Mesendoderm (in vitro differentiated cells): ENCODE measurements at regions not wholly inside any gene's neighbourhood (a gene's known extent, or its start where the extent isn't known, plus 50 kb on each side); places are given as distances from the start of the nearest gene placed in this dataset.

ENCODE experiments used
- DNase-seq: peaks from one replicate; pipeline ENCODE4 v3.0.0; 2013
- H2AK5ac ChIP-seq: 2 replicates; pipeline ENCODE4 v1.6.1; 2013; ENCODE audit warnings: low read length, inconsistent platforms
- H2BK120ac ChIP-seq: 2 replicates; pipeline ENCODE4 v1.6.1; 2013; ENCODE audit warnings: low read depth, mild to moderate bottlenecking, low read length, moderate library complexity, mixed read lengths
- H2BK15ac ChIP-seq: replicated peaks from 2 replicates; pipeline ENCODE4 v1.6.1; 2013; ENCODE audit warnings: low read depth, mild to moderate bottlenecking, moderate library complexity
- H2BK5ac ChIP-seq: 2 replicates; pipeline ENCODE4 v1.6.1; 2013; ENCODE audit warnings: low read length, inconsistent platforms
- H3K18ac ChIP-seq: 2 replicates; pipeline ENCODE4 v1.6.1; 2013; ENCODE audit warnings: mild to moderate bottlenecking, low read length, mixed read lengths
- H3K23ac ChIP-seq: one replicate; pipeline ENCODE4 v1.6.1; 2013; ENCODE audit warnings: low read length
- H3K27ac ChIP-seq: 2 replicates; pipeline ENCODE4 v1.5.1; 2013; ENCODE audit warnings: low read depth, mild to moderate bottlenecking, inconsistent platforms, low read length, moderate library complexity
- H3K27me3 ChIP-seq: 2 replicates; pipeline ENCODE4 v1.6.1; 2013; ENCODE audit warnings: low read length, control low read depth, mild to moderate bottlenecking, inconsistent platforms; ENCODE audit not compliant: insufficient read depth, poor library complexity
- H3K36me3 ChIP-seq: 2 replicates; pipeline ENCODE4 v1.6.1; 2013; ENCODE audit warnings: low read length, inconsistent platforms; ENCODE audit not compliant: control insufficient read depth, insufficient read depth
- H3K4ac ChIP-seq: one replicate; pipeline ENCODE4 v1.6.1; 2013; ENCODE audit warnings: low read depth, mild to moderate bottlenecking, low read length, moderate library complexity
- H3K4me1 ChIP-seq: 2 replicates; pipeline ENCODE4 v1.6.1; 2013; ENCODE audit warnings: low read depth, low read length, inconsistent platforms; ENCODE audit not compliant: control insufficient read depth
- H3K4me2 ChIP-seq: 2 replicates; pipeline ENCODE4 v1.6.1; 2013; ENCODE audit warnings: low read length
- H3K4me3 ChIP-seq: 2 replicates; pipeline ENCODE4 v1.5.1; 2013; ENCODE audit warnings: mild to moderate bottlenecking, low read length
- H3K56ac ChIP-seq: one replicate; pipeline ENCODE4 v1.6.1; 2013; ENCODE audit warnings: low read length
- H3K79me1 ChIP-seq: 2 replicates; pipeline ENCODE4 v1.6.1; 2013; ENCODE audit warnings: low read length, inconsistent platforms
- H3K79me2 ChIP-seq: 2 replicates; pipeline ENCODE4 v1.6.1; 2013; ENCODE audit warnings: mild to moderate bottlenecking, low read length; ENCODE audit not compliant: control insufficient read depth, insufficient read depth
- H3K9ac ChIP-seq: 2 replicates; pipeline ENCODE4 v1.6.1; 2013; ENCODE audit warnings: low read length, inconsistent platforms
- H4K5ac ChIP-seq: one replicate; pipeline ENCODE4 v1.6.1; 2013; ENCODE audit warnings: low read length
- H4K8ac ChIP-seq: one replicate; pipeline ENCODE4 v1.6.1; 2013; ENCODE audit warnings: low read depth, mild to moderate bottlenecking, control low read depth, low read length, moderate library complexity
- WGBS: extraction: QIAGEN DNeasy Blood & Tissue Kit; methylation state at CpG from one replicate; pipeline ENCODE4 v1.1.7; 2013; ENCODE audit warnings: low lambda C conversion rate, missing lambda C conversion rate; ENCODE audit not compliant: insufficient coverage; ENCODE audit errors: extremely low coverage; 5-methylcytosine and 5-hydroxymethylcytosine counted together

DNA sequence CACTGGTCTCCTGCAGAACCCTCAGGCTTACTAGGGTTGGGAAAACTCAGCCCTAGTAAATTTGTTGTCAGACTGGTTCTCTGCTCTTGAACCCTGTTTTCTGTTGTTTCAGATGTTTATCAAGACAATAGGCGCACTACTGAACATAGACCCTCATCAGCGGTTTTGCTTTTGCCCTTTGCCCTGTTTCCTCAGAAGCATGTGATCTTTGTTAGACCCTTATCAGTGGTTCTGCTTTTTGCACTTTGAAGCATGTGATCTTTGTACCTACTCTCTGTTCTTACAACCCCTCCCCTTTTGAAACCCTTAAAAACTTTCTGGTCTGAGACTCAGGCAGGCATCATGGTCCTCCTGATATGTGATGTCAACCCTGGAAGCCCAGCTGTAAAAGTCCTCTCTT lies 842.2 kb upstream of the AMELY start:
- no peaks in the 10 kb centered on the region for H3K4me1 ChIP-seq
- no peak overlapping the region for H4K5ac ChIP-seq
- H2BK15ac ChIP-seq, result no peak overlapping the region
- no peak overlapping the region for H3K9ac ChIP-seq
- no peak overlapping the region for H3K4ac ChIP-seq
- H2BK5ac ChIP-seq, result no peak overlapping the region
- no peaks in the 10 kb centered on the region for H3K79me1 ChIP-seq
- no peak overlapping the region for H3K56ac ChIP-seq
- no peaks in the 10 kb centered on the region for H3K27me3 ChIP-seq
- DNase-seq, result no peak
- H3K36me3 ChIP-seq, result no peaks in the 10 kb centered on the region
- H3K79me2 ChIP-seq, result no peaks in the 10 kb centered on the region
- no peak overlapping the region for H3K27ac ChIP-seq
- no peak overlapping the region for H2AK5ac ChIP-seq
- H3K23ac ChIP-seq, result no peak overlapping the region
- no peak overlapping the region for H3K4me2 ChIP-seq
- no peak overlapping the region for H4K8ac ChIP-seq
- no peak overlapping the region for H3K18ac ChIP-seq
- no peak overlapping the region for H2BK120ac ChIP-seq
- no CpG with 5 or more reads among the region's 2 CpGs for WGBS
- no peak overlapping the region for H3K4me3 ChIP-seq

GRCh38 chrY:7746781-7747180 lies 835.2 kb upstream of the AMELY start:
- no peaks in the 10 kb centered on the region for H3K79me2 ChIP-seq
- DNase-seq, result no peak
- H3K36me3 ChIP-seq, result no peaks in the 10 kb centered on the region
- H4K8ac ChIP-seq, result no peak overlapping the region
- no peak overlapping the region for H4K5ac ChIP-seq
- H3K4me2 ChIP-seq, result no peak overlapping the region
- H2BK5ac ChIP-seq, result no peak overlapping the region
- H3K4me3 ChIP-seq, result no peak overlapping the region
- H2BK15ac ChIP-seq, result no peak overlapping the region
- H3K56ac ChIP-seq, result no peak overlapping the region
- WGBS, result no CpG with 5 or more reads among the region's 4 CpGs
- H3K27me3 ChIP-seq, result no peaks in the 10 kb centered on the region
- no peak overlapping the region for H3K18ac ChIP-seq
- no peak overlapping the region for H3K23ac ChIP-seq
- no peak overlapping the region for H3K4ac ChIP-seq
- no peak overlapping the region for H3K27ac ChIP-seq
- H2AK5ac ChIP-seq, result no peak overlapping the region
- H3K9ac ChIP-seq, result no peak overlapping the region
- no peaks in the 10 kb centered on the region for H3K4me1 ChIP-seq
- H2BK120ac ChIP-seq, result no peak overlapping the region
- no peaks in the 10 kb centered on the region for H3K79me1 ChIP-seq

- Histone ChIP-seq H3K4ac (no peak overlapping the region), H3K23ac (no peak overlapping the region), H2BK120ac (no peak overlapping the region), H2BK5ac (no peak overlapping the region), H3K4me2 (no peak overlapping the region), H3K4me1 (no peaks in the 10 kb centered on the region), H2BK15ac (no peak overlapping the region), H3K56ac (no peak overlapping the region), H3K9ac (no peak overlapping the region), H3K18ac (no peak overlapping the region), H4K5ac (no peak overlapping the region), H3K79me2 (no peaks in the 10 kb centered on the region), H3K4me3 (no peak overlapping the region), H2AK5ac (no peak overlapping the region), H3K79me1 (no peaks in the 10 kb centered on the region), H3K27me3 (no peaks in the 10 kb centered on the region), H3K27ac (no peak overlapping the region), H4K8ac (no peak overlapping the region), H3K36me3 (no peaks in the 10 kb centered on the region)
- no CpG with 5 or more reads among the region's 1 CpG for WGBS
- no peak for DNase-seq
Observed at GRCh38 chrY:7745581-7745901, 834.0 kb upstream of the AMELY start.

GRCh38 chrY:7744691-7745580 lies 833.4 kb upstream of the AMELY start:
- no CpG with 5 or more reads among the region's 2 CpGs for WGBS
- no peaks in the 10 kb centered on the region for H3K79me1 ChIP-seq
- H3K4me2 ChIP-seq, result no peak overlapping the region
- H3K36me3 ChIP-seq, result no peaks in the 10 kb centered on the region
- H4K8ac ChIP-seq, result no peak overlapping the region
- H3K4ac ChIP-seq, result no peak overlapping the region
- H4K5ac ChIP-seq, result no peak overlapping the region
- no peak overlapping the region for H3K4me3 ChIP-seq
- no peak overlapping the region for H3K9ac ChIP-seq
- no peak overlapping the region for H3K18ac ChIP-seq
- H2BK15ac ChIP-seq, result no peak overlapping the region
- H2BK120ac ChIP-seq, result no peak overlapping the region
- H2BK5ac ChIP-seq, result no peak overlapping the region
- DNase-seq, result no peak
- no peak overlapping the region for H3K56ac ChIP-seq
- H3K27ac ChIP-seq, result no peak overlapping the region
- no peak overlapping the region for H2AK5ac ChIP-seq
- H3K79me2 ChIP-seq, result no peaks in the 10 kb centered on the region
- no peak overlapping the region for H3K23ac ChIP-seq
- no peaks in the 10 kb centered on the region for H3K4me1 ChIP-seq
- no peaks in the 10 kb centered on the region for H3K27me3 ChIP-seq

- Histone ChIP-seq H4K5ac (no peak overlapping the region), H2AK5ac (no peak overlapping the region), H3K9ac (no peak overlapping the region), H3K36me3 (no peaks in the 10 kb centered on the region), H3K79me1 (no peaks in the 10 kb centered on the region), H2BK15ac (no peak overlapping the region), H3K27me3 (no peaks in the 10 kb centered on the region), H3K27ac (no peak overlapping the region), H3K4me1 (no peaks in the 10 kb centered on the region), H3K79me2 (no peaks in the 10 kb centered on the region), H4K8ac (no peak overlapping the region), H2BK5ac (no peak overlapping the region), H3K4ac (no peak overlapping the region), H3K23ac (no peak overlapping the region), H3K56ac (no peak overlapping the region), H3K4me2 (no peak overlapping the region), H3K4me3 (no peak overlapping the region), H3K18ac (no peak overlapping the region), H2BK120ac (no peak overlapping the region)
- WGBS, result no CpG with 5 or more reads among the region's 1 CpG
- DNase-seq, result no peak
Observed at GRCh38 chrY:7736847-7737365, 825.4 kb upstream of the AMELY start.

DNA sequence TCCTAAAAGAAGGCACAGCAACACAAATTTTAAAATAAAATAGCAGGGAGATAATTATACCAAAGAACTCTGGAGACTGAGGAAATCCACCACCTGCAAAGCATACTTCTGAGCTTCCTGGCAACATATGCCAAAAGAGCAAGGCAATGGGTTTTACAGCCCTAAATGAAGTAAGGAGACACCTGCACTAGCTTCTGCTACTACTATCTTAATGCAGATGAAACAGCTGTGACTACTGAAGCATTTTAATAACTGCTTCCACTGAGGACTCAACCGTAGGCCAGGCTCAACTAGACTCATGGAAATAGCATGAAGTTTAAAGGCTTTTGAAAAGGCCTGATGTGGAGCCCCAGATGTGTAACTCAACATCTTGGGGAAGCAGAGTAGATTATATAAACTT lies 820.1 kb upstream of the AMELY start:
- Histone ChIP-seq H3K4me2 (no peak overlapping the region), H3K4ac (no peak overlapping the region), H3K79me2 (no peaks in the 10 kb centered on the region), H3K9ac (no peak overlapping the region), H4K5ac (no peak overlapping the region), H3K56ac (no peak overlapping the region), H3K23ac (no peak overlapping the region), H2BK15ac (no peak overlapping the region), H3K4me1 (no peaks in the 10 kb centered on the region), H3K27ac (no peak overlapping the region), H3K79me1 (no peaks in the 10 kb centered on the region), H2BK5ac (no peak overlapping the region), H2AK5ac (no peak overlapping the region), H3K4me3 (no peak overlapping the region), H3K36me3 (no peaks in the 10 kb centered on the region), H3K18ac (no peak overlapping the region), H4K8ac (no peak overlapping the region), H2BK120ac (no peak overlapping the region), H3K27me3 (no peaks in the 10 kb centered on the region)
- no CpG with 5 or more reads among the region's 1 CpG for WGBS
- no peak for DNase-seq
